HG03139 (cell line): ENCODE measurements at regions not wholly inside any gene's neighbourhood (a gene's known extent, or its start where the extent isn't known, plus 50 kb on each side); places are given as distances from the start of the nearest gene placed in this dataset.
"Not testable (repeated sequence)": the region's sequence is repeated elsewhere in the genome, so short reads cannot be mapped to it uniquely, and the experiment has no call there.

Experiments used
- ATAC-seq: cut with Tn5 transposase; IDR thresholded peaks from one replicate; pipeline ENCODE4 v1.9.1; 2021; ENCODE audit not compliant: unreplicated experiment

DNA sequence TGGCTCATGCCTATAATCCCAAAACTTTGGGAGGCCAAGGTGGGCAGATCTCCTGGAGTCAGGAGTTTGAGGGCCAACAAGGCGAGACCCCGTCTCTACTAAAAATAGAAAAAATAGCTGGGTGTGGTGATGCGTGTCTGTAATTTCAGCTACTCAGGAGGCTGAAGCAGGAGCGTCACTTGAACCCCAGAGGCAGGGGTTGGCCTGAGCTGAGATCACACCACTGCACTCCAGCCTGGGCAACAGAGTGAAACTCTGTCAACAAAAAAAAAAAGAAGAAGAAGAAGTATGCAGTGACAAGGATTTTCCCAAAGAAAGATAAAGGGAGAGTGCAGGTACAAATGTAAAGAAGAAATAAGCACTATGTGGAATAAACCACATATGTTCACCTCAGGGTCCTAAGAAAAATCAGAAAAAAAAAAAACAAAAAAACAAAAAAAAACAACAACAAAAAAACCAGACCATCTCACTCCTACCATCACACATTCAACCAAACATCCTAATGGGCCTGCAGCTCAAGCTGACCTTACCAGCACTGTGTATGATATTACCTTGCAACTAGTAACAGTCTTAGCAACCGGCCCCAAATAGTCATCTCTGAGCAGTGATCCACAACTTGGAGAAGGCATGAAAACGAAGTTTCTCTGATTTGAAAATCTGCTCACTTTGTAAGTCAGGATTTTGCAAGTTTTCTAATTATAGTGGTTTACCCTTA is 296.7 kb upstream of the PROK2 start:
- ATAC-seq = no peak

DNA sequence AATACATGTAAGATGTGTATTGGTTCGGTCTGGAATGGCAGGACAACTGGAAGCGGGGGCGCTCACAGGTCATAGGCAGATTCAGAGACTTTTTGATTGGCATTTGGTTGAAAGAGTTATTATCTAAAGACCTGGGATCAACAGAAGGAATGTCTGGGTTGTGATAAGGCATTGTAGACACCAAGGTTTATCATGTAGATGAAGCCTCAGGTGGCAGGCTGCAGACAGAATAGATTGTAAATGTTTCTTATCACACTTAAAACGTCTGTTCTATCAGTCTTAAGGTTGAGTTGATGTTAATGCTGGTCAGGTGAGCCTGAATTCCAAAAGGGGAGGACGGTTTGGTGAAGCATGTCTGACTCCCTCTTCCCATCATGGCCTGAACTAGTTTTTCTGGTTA is 295.9 kb upstream of the PROK2 start:
- ATAC-seq = no peak

DNA sequence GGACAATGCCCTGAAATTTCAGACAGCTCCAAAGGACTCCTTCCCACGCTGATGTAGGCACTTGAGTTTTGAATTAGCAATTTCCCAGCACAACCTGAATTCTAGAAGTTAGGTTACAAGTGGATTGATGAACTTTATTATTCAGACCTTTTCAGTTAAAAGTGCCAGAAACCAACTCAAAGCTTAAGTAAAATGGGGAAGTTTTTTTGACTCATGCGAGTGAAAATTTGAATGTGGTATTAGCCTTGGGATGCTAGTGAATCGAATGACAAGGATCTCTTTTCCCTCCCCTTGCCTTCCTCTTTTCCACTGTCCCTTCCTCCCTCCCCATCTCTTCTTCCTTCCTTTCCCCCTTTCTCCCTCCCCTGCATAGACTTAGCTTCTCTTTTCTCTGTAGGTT is 295.1 kb upstream of the PROK2 start:
- no peak for ATAC-seq

DNA sequence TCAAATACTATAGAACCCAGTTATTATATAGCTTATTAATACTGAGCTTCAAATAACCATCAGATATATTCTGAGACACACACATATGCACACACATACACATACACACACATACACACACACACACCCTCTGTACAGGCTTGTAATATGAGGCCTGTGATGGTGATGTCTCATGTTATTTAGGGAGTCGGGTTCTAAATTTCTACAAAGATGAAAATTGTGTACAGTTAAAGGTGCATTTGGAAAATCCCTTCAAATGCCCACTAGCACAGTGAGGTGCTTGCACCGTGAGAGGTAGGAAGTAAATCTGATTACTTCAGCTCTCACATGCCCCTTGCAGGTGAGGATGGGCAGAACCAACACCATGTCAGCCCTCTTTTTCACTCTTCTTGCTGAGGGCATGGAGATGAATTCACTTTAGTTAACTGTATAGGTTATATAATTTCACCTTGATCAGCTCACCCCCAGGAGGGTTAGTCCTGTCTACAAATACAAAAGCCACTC is 294.5 kb upstream of the PROK2 start:
- ATAC-seq = no peak

DNA sequence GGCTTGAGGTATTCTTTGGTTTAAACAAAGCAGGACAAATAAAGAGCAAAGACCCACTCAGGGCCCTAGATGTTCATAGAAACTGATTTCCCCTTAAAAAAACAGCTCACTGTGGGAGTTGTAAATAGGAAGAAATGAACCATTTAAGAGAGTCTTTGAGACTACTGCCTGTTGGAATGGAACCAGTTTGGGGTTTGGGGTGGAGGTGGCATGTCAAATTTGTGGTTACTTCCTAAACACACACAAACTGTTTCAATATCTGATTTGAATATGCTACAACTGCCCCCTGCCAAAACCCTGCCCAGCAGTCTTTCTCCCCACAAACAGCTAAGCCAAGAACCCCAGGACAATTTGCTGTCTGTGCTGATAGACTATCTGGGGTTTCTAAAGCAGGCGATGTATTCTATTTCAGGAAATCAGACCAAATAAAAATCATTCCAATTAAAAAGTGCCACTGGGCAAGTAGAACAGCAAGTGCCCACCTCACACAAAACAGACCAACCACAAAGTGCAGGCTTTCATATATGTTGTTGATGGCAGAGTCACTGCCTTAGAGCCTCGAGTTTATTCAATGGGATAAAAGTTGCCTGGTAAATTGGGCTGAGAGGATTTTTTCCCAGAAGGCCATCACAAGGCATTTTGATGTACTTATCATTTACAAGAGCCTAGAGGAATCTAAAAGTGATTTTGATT is 293.9 kb upstream of the PROK2 start:
- no peak for ATAC-seq

DNA sequence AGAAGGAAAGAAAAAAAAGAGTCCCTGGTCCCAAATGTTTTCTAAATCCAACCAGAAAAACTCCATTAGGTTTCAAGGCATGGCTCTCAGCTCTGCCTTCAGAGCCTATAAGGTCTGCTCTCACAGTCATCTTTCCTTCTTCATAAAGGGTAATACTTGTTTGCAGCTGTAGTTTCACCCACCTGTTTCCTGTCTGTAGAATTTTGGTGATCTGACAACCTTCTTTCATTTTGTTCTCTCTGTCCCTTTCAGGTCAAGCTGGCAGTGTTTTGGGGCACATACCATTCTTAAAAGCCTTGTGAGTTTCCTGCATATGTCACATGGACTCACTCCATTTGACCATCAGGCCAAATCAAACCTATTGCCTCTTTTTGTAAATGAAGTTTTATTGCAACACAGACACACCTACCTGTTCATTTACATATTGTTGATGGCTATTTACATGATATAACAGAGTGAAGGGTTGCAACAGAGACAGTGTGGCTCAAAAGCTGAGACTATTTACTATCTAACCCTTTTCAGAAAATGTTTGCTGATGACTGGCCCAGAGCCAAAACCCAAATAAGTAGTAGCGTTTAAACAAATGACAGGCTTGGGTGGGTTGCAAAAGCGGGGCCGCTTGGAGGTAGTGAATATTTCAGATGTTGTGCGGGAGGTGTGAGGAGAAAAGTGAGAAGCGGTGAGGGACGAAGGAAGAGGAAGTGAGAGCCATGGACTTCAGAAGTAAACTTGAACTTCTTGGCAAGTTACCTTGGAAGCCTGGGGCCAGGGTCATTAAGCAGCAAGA is 292.7 kb upstream of the PROK2 start:
- ATAC-seq = peak; percentile 35

DNA sequence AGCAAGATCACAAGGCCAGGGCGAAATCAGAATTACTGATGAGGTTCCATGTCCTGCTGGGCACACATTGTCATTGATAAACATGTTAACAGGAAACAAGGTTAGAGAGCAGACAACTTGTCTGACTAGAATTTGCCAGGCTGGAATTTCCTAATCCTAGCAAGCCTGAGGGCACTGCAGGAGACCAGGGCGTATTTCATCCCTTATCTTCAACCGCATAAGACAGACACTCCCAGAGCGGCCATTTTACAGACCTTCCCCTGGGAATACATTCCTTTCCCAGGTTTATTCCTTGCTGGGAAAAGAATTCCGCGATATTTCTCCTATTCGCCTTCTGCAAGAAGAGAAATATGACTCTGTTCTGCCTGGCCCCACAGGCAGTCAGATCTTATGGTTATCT is 290.9 kb upstream of the PROK2 start:
- ATAC-seq = not testable (repeated sequence)

DNA sequence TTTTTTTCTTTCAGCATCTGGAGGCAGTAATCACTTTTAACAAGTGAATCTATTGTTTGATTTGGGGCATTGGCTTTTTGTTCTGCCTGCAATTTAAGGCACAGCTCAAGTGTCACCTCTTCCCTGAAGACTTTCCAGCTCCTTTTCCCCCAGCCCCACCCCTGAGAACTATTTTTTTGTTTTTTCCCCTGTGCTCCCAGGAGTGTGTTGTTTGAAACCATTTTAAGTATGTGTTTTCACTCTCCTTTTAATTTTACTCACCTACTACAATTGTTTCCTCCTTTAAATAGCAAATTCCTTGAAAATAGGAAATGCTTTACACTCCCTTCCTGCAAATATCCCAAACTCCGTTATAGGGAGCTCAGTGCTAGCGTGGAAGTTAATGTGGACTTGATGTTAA is 286.7 kb upstream of the PROK2 start:
- no peak for ATAC-seq

DNA sequence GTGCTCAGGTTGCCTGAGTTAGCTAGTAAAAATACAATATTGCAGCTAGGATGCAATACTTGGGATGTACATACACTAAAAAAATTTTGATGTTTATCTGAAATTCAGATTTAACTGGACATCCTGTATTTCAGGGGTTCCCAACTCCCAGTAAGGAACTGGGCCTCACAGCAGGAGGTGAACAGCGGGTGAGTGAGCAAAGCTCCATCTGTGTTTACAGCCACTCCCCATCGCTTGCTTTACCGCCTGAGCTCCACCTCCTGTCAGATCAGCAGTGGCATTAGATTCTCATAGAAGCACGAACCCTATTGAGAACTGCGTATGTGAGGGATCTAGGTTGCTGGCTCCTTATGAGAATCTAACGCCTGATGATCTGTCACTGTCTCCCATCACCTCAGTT is 285.1 kb upstream of the PROK2 start:
- ATAC-seq = no peak

DNA sequence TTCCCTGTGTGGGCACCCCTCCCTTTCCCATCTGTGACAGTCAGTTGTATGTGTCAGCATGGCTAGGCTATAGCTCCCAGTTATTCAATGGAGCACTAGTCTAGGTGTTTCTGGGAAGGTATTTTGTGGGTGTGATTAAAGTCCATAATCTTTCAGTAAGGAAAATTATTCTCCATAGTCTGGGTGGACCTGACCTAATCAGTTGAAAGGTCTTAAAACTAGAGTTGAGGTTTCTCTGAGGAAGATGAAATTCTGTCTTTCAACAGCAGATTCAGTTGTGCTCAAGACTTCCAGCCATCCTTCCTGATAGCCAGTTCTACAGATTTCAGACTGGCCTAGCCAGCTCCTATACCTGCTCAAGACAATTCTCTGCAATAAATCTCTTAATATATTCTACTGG is 284.6 kb upstream of the PROK2 start:
- no peak for ATAC-seq

DNA sequence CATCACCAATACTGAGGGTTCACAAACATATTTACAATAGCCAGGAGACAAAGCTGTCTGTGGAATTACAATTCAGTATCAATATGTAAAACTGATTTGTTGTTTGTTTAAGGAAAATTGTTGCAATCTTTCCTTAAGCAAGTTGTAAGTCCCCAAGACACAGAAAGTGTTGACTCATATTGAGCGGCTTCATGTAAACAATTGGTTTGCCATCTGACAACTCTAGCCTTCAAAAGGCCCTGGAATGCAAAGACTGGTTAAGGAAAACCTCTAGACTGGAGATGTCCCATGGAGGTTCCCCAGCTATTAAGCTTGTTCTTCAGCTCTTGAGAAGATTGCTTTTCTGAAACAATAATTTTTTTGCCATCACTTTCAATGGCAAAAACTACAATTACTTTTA is 283.7 kb upstream of the PROK2 start:
- ATAC-seq = no peak

DNA sequence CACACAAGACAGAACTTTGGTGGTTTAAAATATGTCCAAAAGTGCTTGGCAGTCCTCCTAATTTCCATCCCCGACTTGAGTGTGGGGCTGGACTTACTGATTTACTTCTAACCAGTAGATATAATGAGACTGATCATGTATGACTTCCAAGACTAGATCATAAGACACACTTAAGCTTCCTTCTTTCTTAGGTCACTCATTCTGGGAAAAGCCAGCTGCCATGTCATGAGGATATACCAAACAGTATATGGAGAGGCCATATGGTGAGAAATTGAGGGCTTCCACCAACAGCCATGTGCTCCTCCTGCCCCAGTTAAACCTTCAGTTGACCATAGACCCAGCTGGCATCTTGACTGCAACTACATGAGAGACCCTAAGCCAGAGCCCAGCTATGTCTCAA is 282.8 kb upstream of the PROK2 start:
- ATAC-seq = no peak

DNA sequence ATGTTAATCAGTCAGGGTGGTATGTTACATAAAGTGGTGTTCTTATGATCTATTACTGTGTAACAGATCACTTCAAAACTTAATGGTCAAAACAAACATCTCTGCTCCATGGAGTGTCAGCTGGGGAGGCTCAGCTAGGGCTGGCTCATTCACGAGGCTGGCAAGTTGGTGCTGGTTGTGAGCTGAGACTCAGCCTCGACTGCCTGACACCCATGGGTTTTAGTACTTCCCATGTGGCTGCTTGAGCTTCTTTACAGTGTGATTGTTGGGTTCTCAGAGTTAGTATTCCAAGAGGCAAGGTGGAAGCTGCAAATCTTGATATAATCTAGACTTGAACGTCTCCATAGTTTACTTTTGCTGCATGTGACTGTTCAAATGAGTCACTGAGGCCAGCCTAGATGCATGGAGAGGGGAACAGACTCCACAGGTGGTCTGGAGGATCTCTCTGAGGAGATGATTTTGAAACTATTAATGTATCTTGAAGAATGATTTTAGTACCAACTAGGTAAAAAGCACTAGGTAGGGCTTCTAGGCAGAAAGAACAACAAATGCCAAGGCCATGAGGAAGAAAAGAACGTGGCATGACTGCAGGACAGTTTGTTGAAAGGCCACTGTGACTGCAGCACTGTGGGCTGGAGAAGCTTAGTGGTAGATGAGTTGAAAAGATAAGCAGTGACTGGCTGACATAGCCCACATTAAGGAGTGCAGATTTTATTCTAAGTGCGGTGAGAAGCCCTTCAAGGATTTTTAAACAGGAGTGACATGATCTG is 281.1 kb upstream of the PROK2 start:
- ATAC-seq = no peak

DNA sequence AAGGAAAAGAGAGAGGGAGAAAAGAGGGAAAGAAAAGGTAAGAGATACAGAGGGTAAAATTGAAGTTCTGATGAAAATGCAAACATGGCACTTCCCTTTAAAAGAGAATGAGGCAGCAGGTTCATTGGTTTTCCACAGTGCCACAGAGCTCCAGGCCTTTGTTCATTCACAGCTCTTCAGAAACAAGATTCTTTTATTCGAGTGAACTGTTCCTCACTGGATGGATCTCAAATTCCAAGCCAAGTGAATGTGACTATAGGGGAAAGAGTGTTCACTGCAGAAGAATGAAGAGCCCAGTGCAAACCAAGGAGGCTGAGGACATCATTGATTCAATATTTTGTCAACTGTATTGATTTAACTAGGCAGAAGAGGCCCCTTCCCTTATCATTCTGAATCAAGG is 280.3 kb upstream of the PROK2 start:
- no peak for ATAC-seq

DNA sequence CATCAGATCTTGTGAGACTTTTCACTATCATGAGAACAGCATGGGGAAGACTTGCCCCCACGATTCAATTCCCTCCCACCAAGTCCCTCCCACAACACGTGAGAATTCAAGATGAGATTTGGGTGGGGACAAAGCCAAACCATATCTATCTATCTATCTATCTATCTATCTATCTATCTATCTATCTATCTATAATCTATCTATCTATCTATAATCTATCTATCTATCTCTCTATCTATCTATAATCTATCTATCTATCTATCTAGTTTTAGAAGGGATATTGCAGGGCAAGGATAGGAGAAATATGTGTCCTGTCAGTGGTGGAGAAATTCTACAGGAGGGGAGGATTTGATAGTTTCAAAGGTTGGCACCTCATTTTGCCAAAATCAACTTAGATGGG is 279.8 kb upstream of the PROK2 start:
- ATAC-seq = not testable (repeated sequence)

DNA sequence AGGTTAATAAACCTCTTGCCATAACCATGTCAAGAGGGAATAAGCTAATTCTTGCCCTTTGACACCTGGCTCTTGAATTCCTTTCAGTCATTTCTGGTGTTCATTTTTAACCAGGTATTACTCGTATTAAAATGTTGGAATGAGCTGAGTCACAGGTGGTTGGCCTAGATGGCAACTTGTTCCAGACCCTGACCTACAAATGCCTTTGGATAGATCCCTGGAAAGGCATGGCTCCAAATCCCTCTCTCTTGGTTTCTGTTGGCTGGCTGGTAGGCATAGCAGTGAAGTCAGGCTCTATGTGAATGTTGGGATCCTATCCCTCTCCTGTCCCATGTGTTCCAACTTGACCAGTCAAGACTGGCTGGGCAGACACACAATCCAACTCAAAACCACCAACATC is 277.1 kb upstream of the PROK2 start:
- ATAC-seq = no peak

DNA sequence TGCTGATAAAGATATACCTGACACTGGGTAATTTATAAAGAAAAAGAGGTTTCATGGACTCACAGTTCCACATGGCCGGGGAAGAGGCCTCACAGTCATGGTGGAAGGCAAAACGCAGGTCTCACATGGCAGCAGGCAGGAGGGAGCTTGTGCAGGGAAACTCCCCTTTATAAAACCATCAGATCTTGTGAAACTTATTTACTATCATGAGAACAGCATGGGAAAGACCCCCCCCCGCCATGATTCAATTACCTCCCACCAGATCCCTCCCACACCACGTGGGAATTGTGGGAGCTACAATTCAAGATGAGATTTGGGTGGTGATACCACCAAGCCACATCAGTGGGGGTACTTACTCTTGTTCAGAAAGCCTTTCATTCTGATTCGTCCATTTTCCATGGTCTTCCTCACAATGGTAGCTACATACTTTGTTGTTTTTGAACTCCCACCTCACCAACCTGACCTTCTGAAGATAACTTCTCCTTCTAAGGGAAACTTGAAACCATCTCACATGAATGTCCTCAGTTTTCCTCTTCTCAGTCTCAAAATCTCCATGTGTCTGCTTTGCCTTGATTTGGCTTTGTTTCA is 275.6 kb upstream of the PROK2 start:
- ATAC-seq = no peak

DNA sequence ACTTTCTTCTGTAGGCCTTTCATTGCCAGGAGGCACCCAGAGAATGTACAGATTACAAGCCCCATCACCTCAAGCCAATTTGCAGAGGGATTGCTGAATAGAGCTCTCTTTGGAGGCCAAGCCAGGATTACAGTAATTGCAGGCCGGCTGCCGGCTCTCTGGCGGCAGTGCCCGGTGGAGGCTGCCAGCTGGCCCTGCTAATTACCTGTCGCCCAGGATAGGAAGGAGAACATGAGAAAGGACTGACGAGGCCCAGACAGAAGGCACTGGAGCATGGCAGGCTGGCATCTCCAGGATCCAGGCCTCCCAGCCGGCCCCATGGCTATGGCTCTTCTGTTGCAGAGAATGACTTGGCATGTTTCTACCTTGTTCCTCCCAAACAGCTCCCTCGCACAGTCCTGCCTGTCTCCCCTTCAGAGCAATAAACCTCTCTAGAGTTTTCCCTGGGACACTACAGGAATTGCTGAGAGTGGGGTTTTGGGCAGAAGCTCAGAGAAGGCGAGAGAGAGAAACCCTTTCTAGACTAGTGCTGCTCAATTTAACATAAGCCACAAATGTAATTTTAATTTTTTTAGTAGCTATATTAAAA is 273.6 kb upstream of the PROK2 start:
- no peak for ATAC-seq

DNA sequence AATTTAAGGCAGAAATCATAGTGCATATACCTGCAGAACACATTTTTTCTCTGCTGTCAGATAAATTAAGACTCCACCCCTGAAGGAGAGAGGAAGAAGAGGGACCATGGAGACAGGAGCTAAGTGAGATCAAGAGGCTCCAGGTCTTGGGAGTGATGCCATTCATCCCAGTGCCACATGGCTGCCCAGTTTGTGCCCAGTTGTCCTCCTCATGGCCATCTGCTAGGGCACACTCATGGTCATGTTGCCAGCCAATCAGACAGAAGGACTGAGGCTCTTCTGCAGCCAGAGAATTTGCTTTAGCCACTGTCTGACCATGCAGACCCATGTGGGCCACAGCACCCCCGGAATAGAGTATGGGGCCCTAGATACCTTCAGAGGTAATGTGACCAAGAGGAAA is 270.5 kb upstream of the PROK2 start:
- no peak for ATAC-seq

DNA sequence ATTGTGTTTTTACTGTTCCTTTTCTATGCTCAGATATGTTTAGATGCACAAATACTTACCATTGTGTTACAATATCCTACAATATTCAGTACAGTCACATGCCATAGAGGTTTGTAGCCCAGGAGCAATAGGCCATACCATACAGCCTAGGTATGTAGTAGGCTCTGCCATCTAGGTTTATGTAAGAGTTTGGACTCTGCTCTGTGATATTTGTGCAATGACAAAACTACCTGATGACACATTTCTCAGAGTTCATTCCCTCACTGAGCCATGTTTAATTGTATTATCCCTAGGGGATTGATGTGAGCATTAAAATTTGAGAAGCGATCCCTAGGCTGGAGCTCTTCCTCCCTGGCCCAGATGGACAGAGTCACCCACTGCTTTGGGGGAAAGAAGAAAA is 270.0 kb upstream of the PROK2 start:
- no peak for ATAC-seq
